ENCODE measurements at regions not wholly inside any gene's neighbourhood (a gene's known extent, or its start where the extent isn't known, plus 50 kb on each side); places are given as distances from the start of the nearest gene placed in this dataset.

DNA sequence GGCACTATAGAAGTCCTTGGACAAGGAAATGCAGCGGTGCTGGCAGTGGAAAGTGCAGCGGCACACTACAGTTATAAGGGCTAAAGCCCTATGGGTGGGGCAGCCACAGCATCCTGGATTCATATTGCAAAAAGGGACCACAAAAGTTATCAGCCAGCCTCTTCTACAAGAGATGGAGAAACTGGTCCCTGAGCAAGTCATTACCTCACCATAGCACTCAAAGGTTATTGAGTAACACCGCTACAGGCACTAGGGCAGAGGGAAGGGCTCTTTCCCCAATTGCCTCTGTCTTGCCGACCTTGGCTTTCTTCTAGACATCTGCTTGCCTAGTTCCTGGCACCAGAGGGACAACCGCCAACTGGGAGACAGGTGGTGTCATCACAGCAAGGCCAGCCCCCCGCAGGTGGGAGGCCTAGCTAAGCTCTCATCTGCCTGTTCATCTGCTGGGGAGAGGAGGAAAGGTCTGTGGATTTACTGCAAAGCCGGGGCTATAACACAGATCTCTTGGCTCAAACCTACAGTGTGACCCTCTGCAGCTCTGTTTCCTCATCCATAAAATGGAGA lies 600.0 kb downstream of the BCOR start:
- H3K36me3 Mint-ChIP-seq (ENCODE audit: low read depth) = no peaks in the 10 kb centered on the region
- peaks cover 4% of the 10 kb centered on the region for H3K27me3 Mint-ChIP-seq
- intact Hi-C loops (cut with micrococcal nuclease) = no loop called here
- H3K27ac Mint-ChIP-seq = no peak overlapping the region
- no peaks in the 10 kb centered on the region for H3K9me3 Mint-ChIP-seq
- H3K4me1 Mint-ChIP-seq (ENCODE audit: low read depth) = peaks cover 23% of the 10 kb centered on the region
- H3K4me3 Mint-ChIP-seq = no peak overlapping the region

DNA sequence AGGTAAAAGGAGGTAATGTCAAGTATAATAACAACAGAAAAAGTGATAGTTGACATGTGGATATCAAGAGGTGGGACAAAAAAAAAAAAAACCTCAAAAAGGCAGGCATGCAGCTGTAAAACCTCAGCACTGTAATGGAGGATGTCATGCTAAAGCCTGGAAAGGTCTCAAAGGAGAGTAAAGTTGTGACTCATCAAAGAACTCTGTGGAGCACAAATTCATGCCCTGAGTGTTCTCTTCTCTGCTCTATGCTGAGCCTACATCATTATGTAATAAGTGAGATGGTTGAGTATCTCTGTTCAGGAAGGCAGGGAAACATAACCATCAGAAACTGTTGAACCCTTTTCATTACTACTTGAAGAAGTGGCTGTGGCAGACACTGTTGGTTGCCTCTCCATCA lies 597.8 kb downstream of the BCOR start:
- H3K9me3 Mint-ChIP-seq = no peaks in the 10 kb centered on the region
- no peak overlapping the region for H3K27ac Mint-ChIP-seq
- H3K27me3 Mint-ChIP-seq = peaks cover 3% of the 10 kb centered on the region
- H3K4me1 Mint-ChIP-seq (ENCODE audit: low read depth) = peaks cover 18% of the 10 kb centered on the region
- intact Hi-C loops (cut with micrococcal nuclease) = no loop called here
- no peaks in the 10 kb centered on the region for H3K36me3 Mint-ChIP-seq (ENCODE audit: low read depth)
- H3K4me3 Mint-ChIP-seq = no peak overlapping the region

DNA sequence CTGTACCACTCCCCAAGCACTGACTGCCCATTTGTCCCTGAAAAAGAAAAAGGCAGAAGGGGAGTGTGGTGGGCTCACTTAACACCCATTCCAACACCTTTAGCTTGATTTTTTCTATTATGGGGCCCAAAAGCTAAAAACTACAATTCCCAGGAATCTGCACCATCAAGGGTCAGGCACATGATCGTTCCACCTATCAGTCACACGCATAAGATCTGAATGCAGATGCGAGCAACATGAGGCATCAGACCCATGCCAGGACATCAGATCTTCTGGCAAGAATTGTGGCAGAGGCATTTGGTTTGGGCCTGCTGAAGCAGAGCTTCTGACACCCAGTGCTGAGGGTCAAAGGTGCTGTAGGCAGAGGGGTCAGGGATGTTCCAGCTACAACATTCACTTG lies 595.9 kb downstream of the BCOR start:
- intact Hi-C loops (cut with micrococcal nuclease) = no loop called here
- Mint-ChIP-seq H3K27ac (no peak overlapping the region), H3K36me3 (ENCODE audit: low read depth) (no peaks in the 10 kb centered on the region), H3K4me3 (no peak overlapping the region), H3K4me1 (ENCODE audit: low read depth) (peaks cover 18% of the 10 kb centered on the region), H3K27me3 (peaks cover 3% of the 10 kb centered on the region), H3K9me3 (no peaks in the 10 kb centered on the region)

DNA sequence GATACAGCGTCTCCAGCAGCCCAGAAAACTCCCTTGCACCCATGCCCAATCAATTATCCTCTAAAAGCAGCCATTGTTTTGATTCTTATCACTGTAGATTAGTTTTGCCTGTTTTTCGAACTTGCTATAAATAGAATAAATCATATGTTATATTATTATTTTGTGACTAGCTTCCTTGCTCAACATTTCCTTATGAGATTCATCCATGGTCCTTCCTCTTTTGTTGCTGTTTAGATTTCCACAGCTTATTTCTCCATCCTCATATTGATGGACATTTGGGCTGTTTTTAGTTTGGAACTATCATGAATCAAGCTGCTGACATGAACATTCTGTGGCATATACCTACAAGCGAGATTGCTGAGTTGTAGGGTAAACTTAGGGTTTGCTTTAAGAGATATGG lies 595.3 kb downstream of the BCOR start:
- H3K36me3 Mint-ChIP-seq (ENCODE audit: low read depth) = no peaks in the 10 kb centered on the region
- peaks cover 2% of the 10 kb centered on the region for H3K27me3 Mint-ChIP-seq
- intact Hi-C loops (cut with micrococcal nuclease) = no loop called here
- H3K4me3 Mint-ChIP-seq = no peak overlapping the region
- H3K4me1 Mint-ChIP-seq (ENCODE audit: low read depth) = peaks cover 16% of the 10 kb centered on the region
- no peaks in the 10 kb centered on the region for H3K9me3 Mint-ChIP-seq
- H3K27ac Mint-ChIP-seq = no peak overlapping the region

DNA sequence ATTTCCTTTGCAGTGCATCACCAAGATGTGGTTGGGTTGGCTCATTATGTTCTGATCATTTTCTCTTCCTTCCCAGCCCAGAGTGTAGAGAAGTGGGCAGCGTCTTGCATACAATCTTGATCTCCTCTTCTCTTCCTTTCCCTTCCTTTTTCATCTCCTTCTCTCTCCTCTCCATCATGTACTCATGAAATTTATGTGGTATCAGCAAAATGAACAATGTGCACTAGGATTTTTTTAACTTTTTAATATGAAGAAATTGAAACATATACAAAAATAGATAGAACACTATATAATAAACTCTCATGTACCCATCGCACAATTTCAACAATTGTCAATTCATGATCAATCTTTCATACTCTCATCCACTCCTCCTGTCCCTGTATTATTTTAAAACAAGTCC lies 593.5 kb downstream of the BCOR start:
- Mint-ChIP-seq H3K4me3 (no peak overlapping the region), H3K9me3 (peaks cover 6% of the 10 kb centered on the region), H3K27me3 (peaks cover 2% of the 10 kb centered on the region), H3K27ac (no peak overlapping the region), H3K4me1 (ENCODE audit: low read depth) (peaks cover 9% of the 10 kb centered on the region), H3K36me3 (ENCODE audit: low read depth) (no peaks in the 10 kb centered on the region)
- intact Hi-C loops (cut with micrococcal nuclease) = no loop called here

GRCh38 chrX:39504850-39505259 lies 592.9 kb downstream of the BCOR start:
- intact Hi-C loops (cut with micrococcal nuclease) = no loop called here
- no peaks in the 10 kb centered on the region for H3K36me3 Mint-ChIP-seq (ENCODE audit: low read depth)
- peaks cover 9% of the 10 kb centered on the region for H3K4me1 Mint-ChIP-seq (ENCODE audit: low read depth)
- peaks cover 13% of the 10 kb centered on the region for H3K9me3 Mint-ChIP-seq
- H3K27me3 Mint-ChIP-seq = peaks cover 2% of the 10 kb centered on the region
- no peak overlapping the region for H3K4me3 Mint-ChIP-seq
- H3K27ac Mint-ChIP-seq = no peak overlapping the region

DNA sequence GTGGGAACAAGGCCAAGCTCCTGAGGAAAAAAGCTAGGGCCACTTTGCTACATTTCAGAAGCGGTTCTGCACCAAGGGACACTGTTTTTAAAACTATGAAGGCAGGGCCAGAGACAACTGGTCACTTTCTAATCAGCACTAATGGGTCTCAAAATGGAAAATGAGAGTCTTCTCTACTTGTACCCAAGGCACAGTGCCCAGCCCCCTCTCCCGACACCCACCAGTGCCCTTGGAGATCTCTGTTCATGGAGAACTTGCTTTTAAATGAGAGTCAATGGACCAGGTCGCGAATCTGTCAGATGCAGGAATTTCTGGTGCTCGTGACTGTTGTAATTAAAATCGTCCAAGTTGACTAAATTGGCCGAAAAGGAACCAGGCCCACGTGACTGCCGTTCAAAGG lies 591.6 kb downstream of the BCOR start:
- Mint-ChIP-seq H3K27me3 (peaks cover 2% of the 10 kb centered on the region), H3K9me3 (peaks cover 14% of the 10 kb centered on the region), H3K36me3 (ENCODE audit: low read depth) (no peaks in the 10 kb centered on the region), H3K4me1 (ENCODE audit: low read depth) (peaks cover 3% of the 10 kb centered on the region), H3K27ac (no peak overlapping the region), H3K4me3 (no peak overlapping the region)
- intact Hi-C loops (cut with micrococcal nuclease) = no loop called here

GRCh38 chrX:39507034-39507433 lies 590.7 kb downstream of the BCOR start:
- Mint-ChIP-seq H3K27ac (no peak overlapping the region), H3K9me3 (peaks cover 14% of the 10 kb centered on the region), H3K4me1 (ENCODE audit: low read depth) (no peaks in the 10 kb centered on the region), H3K4me3 (no peak overlapping the region), H3K27me3 (peaks cover 2% of the 10 kb centered on the region), H3K36me3 (ENCODE audit: low read depth) (no peaks in the 10 kb centered on the region)
- intact Hi-C loops (cut with micrococcal nuclease) = no loop called here

DNA sequence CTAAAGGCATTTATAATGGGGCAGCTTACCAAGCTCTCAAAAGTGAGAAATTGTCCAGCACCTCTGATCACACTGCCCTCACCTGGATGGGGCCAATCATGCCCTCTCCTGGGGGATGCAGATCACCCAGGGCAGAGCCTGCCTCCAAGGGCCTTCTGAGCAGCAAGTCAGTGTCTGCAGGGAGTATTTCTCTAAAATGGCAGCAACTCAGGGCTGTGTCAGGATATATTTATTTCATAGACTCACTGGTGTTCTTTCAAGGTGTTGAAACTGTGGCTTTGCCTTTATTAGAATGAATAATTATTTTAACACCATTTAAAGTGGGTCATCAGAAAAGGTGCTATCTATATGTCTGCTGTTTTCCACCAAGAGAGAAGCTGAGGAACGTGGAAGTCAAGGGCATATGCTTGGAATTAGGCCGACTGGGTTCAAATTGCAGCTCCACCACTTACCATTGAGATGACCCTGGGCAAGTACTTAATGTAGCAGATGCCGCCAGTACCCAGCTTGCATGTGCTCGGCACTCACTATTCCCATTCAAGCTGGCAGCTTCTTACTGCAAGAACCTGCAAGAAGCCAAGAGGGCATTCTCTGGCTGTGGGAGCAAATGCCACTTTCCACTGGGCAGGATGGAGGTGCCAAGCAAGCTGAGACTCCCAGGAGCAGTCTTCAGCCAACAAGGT lies 590.0 kb downstream of the BCOR start:
- Mint-ChIP-seq H3K27me3 (peaks cover 3% of the 10 kb centered on the region), H3K4me1 (ENCODE audit: low read depth) (no peaks in the 10 kb centered on the region), H3K9me3 (peaks cover 14% of the 10 kb centered on the region), H3K4me3 (no peak overlapping the region), H3K36me3 (ENCODE audit: low read depth) (no peaks in the 10 kb centered on the region), H3K27ac (no peak overlapping the region)
- intact Hi-C loops (cut with micrococcal nuclease) = no loop called here

DNA sequence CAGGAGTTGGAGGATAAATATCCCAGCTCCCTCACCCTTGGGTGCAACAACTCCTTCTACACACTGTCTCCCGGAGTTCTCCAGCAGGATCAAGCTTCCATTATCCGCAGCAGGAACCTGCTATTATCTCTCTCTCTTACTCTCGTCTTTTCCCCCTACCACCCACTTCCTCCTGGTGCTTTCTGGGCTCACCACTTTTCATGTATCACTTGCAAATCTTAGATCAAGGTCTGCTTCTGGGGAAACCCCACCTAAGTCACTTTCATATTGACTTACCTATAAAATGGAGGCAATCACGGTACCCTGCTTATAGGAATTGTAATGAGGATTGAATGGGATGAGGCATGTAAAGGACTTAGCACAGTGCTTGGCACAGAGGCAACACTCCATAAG lies 589.5 kb downstream of the BCOR start:
- intact Hi-C loops (cut with micrococcal nuclease) = no loop called here
- H3K27ac Mint-ChIP-seq = no peak overlapping the region
- H3K4me3 Mint-ChIP-seq = no peak overlapping the region
- peaks cover 19% of the 10 kb centered on the region for H3K9me3 Mint-ChIP-seq
- H3K4me1 Mint-ChIP-seq (ENCODE audit: low read depth) = no peaks in the 10 kb centered on the region
- H3K36me3 Mint-ChIP-seq (ENCODE audit: low read depth) = no peaks in the 10 kb centered on the region
- H3K27me3 Mint-ChIP-seq = peaks cover 3% of the 10 kb centered on the region

- peaks cover 20% of the 10 kb centered on the region for H3K9me3 Mint-ChIP-seq
- no peaks in the 10 kb centered on the region for H3K36me3 Mint-ChIP-seq (ENCODE audit: low read depth)
- H3K27ac Mint-ChIP-seq = no peak overlapping the region
- intact Hi-C loops (cut with micrococcal nuclease) = no loop called here
- no peaks in the 10 kb centered on the region for H3K4me1 Mint-ChIP-seq (ENCODE audit: low read depth)
- H3K4me3 Mint-ChIP-seq = no peak overlapping the region
- H3K27me3 Mint-ChIP-seq = peaks cover 4% of the 10 kb centered on the region
Observed at GRCh38 chrX:39509157-39509556, 588.6 kb downstream of the BCOR start.

GRCh38 chrX:39513836-39514235 lies 583.9 kb downstream of the BCOR start:
- H3K9me3 Mint-ChIP-seq = peaks cover 17% of the 10 kb centered on the region
- H3K27me3 Mint-ChIP-seq = peaks cover 12% of the 10 kb centered on the region
- H3K27ac Mint-ChIP-seq = no peak overlapping the region
- H3K4me3 Mint-ChIP-seq = no peak overlapping the region
- intact Hi-C loops (cut with micrococcal nuclease) = no loop called here
- H3K4me1 Mint-ChIP-seq (ENCODE audit: low read depth) = no peaks in the 10 kb centered on the region
- no peaks in the 10 kb centered on the region for H3K36me3 Mint-ChIP-seq (ENCODE audit: low read depth)

DNA sequence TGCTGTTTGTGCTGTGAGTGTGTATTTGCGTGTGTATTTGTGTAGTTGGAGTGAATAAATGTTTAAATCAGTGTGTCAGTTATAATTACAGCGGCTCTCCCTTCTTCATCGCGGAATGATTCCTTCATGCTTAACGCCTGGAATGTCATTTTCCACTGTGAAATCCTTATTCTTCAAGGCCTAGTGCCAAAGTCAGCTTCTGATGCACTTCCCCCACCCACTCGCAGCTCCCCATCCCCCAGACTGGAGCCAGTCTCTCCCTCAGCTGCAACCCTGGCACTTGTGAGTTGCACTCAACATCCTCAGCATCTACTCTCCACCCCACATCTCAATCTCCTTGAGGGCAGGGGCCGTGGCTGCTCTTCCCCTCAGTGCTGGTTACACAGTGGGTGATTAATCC lies 583.0 kb downstream of the BCOR start:
- H3K4me3 Mint-ChIP-seq = no peak overlapping the region
- H3K4me1 Mint-ChIP-seq (ENCODE audit: low read depth) = no peaks in the 10 kb centered on the region
- H3K27ac Mint-ChIP-seq = no peak overlapping the region
- intact Hi-C loops (cut with micrococcal nuclease) = no loop called here
- no peaks in the 10 kb centered on the region for H3K36me3 Mint-ChIP-seq (ENCODE audit: low read depth)
- peaks cover 8% of the 10 kb centered on the region for H3K9me3 Mint-ChIP-seq
- H3K27me3 Mint-ChIP-seq = peaks cover 17% of the 10 kb centered on the region

- Mint-ChIP-seq H3K4me3 (no peak overlapping the region), H3K9me3 (peaks cover 6% of the 10 kb centered on the region), H3K4me1 (ENCODE audit: low read depth) (no peaks in the 10 kb centered on the region), H3K27me3 (peaks cover 20% of the 10 kb centered on the region), H3K36me3 (ENCODE audit: low read depth) (no peaks in the 10 kb centered on the region), H3K27ac (no peak overlapping the region)
- intact Hi-C loops (cut with micrococcal nuclease) = no loop called here
Observed at GRCh38 chrX:39516427-39516841, 581.3 kb downstream of the BCOR start.

GRCh38 chrX:39518476-39519029 lies 579.2 kb downstream of the BCOR start:
- no peaks in the 10 kb centered on the region for H3K4me1 Mint-ChIP-seq (ENCODE audit: low read depth)
- intact Hi-C loops (cut with micrococcal nuclease) = no loop called here
- H3K36me3 Mint-ChIP-seq (ENCODE audit: low read depth) = no peaks in the 10 kb centered on the region
- H3K27me3 Mint-ChIP-seq = peaks cover 19% of the 10 kb centered on the region
- no peaks in the 10 kb centered on the region for H3K9me3 Mint-ChIP-seq
- H3K4me3 Mint-ChIP-seq = no peak overlapping the region
- no peak overlapping the region for H3K27ac Mint-ChIP-seq
